HT-29 (cell line): ENCODE measurements at regions not wholly inside any gene's neighbourhood (a gene's known extent, or its start where the extent isn't known, plus 50 kb on each side); places are given as distances from the start of the nearest gene placed in this dataset.

Source experiments
- DNase-seq: peaks from one replicate; pipeline ENCODE4 v3.0.0-alpha.2; 2015; ENCODE audit warnings: low spot score

DNA sequence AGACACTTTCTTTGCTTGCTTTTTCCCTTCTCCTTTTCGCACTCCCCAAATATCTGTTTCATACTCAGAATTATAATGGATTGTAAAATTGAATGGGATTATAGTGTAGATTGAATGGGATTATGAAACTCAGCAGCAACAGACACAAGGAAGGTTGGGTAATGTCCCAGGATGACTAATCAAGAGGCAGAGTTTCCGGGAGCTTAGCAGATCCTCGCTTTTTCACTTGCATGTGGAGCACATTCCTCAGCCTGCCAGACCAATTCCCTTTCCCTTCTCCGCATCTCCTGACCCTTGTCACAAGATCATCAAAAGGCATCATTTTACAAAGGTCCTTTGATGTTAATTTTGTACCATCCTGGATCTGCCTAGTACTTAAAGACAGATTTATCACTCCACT lies 55.1 kb upstream of the SLC1A1 start:
- DNase-seq, result peak; percentile 8

DNA sequence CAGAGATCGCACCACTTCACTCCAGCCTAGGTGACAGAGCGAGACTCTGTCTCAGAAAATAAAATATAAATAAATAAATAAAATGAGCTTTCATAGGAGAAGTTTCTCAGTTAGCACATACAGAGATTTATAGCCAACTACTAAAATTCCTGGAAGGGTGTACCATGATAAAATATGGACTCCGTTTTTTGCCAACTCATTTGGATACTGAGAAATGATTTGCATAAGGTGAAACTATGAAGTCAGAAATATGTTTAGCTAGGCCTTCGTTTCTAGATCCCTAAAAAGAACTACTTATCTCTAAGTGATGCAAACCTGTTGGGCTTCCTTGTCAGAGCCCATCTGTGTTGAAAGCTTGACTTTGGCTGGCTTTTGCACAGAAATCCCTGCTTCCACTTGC lies 56.9 kb upstream of the SLC1A1 start:
- no peak for DNase-seq

DNA sequence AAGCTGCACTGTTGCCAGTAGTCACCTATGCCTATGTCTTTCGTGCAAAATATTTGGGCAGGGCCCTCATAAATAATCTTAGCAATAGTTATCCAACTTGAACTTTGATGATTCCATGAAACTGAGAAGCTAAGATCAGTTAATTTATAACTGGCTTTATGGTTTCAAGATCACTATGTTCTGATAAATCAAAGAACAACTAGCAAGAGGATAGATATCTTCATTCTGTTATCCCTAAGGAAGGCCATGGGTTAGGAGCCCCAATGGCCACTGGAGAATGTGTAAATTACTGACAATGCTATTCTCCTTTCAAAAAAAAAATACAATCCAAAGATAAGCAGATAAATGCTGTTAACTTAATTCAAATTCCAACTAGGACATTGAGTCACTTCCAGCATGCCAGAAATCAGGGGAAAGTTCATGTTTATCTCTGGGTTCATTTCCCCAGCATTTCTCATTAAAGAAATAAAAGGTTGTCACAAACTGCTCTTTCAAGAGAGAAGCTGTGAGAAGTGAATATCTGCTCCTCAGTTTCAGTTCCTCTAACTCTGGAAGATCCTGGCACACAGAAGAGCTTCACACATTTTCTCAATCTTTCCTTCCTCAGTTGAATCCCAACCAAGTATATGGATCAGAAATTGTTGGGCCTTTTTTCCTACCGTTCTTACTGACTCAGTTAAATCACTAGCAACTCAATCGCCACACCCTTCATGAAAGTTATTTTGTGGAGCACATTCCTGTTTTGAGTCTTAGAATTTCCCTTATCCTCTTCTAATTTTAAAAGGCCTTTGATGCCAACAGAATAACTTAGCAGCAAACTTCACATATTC lies 59.6 kb upstream of the SLC1A1 start:
- DNase-seq, result peak; percentile 11

DNA sequence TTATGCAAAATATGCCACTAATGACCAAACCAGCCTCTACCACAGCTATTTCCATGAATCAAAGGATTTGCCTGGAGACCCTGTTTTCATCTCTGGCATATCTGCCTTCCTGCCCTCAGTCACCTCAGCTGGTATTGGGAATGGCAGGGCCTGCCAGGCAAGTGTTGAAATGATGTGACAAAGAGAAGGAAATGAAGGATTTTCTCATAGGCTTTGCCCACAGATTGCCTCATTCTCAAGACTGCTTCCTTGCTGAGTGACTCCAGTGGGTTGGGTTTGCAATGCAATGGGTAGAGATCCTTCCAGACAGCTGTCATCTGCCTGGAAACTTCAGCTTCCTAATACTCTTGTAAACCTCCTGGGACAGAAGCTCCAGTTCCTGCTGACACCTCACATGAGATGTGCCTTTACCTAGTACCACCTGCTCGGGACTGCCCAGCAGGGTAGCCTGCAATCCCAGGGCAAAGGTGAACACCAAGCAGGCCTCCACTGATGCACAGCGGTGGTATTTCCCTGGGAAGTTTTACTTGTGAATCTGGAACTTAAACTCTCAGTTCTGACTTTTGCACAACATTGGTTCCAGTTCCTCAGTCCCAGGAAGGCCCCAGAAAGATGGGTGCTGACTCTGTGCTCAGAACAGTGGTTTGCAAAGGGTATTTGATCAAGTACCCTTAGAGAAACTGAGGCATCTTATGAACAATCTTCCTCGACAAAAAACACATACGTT lies 64.8 kb upstream of the SLC1A1 start:
- DNase-seq, result no peak

- no peak for DNase-seq
Observed at GRCh38 chr9:4424891-4425290, 65.4 kb upstream of the SLC1A1 start.

DNA sequence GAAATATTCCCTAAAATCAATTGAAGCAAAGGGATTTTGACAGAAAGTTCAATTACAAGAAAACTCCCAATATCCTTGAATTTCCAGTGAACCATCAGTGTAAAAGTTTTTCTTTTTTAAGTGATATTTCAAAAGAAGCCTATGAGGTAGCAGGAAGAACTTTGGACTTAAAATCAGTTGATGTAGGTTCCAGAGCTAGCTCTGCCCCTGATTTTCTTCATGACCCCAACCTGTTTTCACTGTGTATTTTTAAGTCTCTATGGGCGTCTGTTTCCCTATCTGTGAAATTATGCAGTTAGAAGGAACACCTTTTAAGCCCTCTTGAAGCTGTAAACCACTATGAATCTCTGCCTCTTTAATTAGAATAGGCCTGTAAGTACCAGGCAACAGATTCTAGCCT lies 66.2 kb upstream of the SLC1A1 start:
- DNase-seq, result no peak

DNA sequence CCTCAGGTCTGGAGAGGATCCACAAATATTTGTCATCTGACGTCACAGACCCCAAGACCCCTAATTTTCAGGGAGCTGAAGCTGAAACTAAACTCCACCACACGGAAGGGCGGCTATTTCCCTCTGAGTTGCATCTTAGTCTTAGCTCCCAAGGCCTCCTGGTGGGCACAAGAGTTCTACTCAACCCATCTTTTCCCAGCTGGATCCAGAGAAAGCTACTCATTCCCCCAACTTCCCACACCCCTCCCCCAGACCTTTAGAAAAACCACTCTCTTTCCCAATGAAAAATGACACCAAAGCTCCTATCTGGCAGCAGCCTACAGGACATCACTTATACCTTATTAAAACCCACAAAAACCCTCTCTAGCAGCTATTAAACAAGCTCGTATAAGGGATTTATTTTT lies 67.1 kb upstream of the SLC1A1 start:
- DNase-seq, result no peak

DNA sequence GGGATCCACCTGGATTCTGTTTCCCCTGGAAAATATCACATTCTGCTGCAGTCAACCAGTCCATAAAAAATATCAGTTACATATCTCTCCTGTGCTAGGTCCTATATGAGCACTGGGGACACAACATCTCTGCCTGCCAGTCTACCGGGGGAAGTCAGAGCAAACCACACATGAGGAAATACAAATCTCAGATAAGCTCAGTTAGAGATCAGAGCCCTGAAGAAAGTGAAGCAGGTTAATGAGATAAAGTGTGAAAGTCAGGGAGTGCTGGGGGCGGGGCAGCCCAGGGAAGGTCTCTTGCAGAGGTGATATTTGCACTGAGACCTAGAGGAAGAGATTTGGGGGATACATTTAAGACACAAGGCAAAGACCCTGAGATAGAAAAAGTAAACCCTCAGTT lies 67.8 kb upstream of the SLC1A1 start:
- peak; percentile 6 for DNase-seq

DNA sequence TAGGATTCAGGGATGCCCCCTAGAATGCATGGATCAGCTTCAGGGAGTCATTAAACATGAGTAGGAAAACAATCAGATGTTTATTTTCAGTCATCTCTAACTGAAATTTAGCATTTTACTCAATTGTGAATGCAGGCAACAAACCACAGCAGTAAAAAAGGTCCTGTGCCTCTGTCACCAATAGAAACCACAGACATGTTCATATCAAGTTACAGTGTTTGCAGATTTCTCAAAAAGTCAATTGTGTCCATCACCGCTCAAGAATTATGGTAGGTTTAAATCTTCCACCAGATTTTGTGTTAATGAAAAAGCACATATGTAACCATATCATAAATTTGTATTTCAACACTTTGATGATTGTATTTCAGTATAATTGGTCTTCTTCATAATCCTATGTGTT lies 68.4 kb upstream of the SLC1A1 start:
- no peak for DNase-seq

- peak; percentile 7 for DNase-seq
Observed at GRCh38 chr9:4420351-4420750, 69.9 kb upstream of the SLC1A1 start.

- no peak for DNase-seq
Observed at GRCh38 chr9:4417578-4418325, 72.5 kb upstream of the SLC1A1 start.

GRCh38 chr9:4416467-4416866 lies 73.8 kb upstream of the SLC1A1 start:
- no peak for DNase-seq

- no peak for DNase-seq
Observed at GRCh38 chr9:4415281-4415680, 75.0 kb upstream of the SLC1A1 start.

DNA sequence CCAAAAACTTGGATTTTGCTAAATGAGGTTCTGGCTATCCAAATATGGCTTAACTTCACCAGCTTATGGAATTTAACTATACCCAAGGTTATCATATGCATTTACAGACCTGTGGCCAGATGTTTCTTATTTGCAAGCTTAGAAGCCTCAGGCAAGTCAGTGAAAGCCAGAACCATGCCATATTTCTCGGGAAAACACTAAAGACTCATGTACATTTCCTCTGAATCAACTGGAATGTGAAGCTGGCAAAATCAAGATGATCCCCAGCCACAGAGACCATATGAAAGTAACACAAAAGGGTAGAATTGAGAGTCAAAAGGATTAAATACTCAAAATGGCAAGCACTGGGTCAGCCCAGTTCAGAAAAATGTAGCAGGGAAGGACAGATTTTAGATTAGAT lies 76.4 kb upstream of the SLC1A1 start:
- no peak for DNase-seq

DNA sequence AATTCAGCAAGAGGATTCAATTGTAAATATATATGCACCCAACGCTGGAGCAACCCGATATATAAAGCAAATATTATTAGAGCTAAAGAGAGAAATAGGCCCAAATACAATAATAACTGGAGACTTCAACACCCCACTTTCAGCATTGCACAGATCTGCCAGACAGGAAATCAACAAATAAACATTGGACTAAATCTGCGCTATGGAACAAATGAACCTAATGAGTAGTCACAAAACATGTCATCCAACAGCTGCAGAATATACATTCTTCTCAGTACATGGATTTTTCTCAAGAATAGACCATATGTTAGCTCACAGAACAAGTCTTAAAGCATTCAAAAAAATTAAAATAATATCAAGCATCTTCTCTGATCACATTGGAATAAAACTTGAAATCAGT lies 86.1 kb upstream of the SLC1A1 start:
- DNase-seq, result no peak

DNA sequence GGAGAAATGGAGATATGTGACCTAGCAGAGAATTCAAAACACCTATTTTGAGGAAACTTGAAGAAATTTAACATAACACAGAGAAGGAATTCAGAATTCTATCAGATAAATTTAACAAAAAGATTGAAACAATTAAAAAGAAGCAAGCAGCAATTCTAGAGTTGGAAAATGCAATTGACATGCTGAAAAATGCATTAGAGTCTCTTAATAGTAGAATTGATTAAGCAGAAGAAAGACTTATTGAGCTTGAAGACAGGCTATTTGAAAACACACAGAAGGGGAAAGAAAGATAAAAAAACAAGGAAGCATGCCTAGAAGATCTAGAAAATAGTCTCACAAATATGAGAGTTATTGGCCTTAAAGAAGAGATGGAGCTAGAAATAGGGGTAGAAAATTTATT lies 87.8 kb upstream of the SLC1A1 start:
- no peak for DNase-seq

- no peak for DNase-seq
Observed at GRCh38 chr9:4400731-4401130, 89.5 kb upstream of the SLC1A1 start.

DNA sequence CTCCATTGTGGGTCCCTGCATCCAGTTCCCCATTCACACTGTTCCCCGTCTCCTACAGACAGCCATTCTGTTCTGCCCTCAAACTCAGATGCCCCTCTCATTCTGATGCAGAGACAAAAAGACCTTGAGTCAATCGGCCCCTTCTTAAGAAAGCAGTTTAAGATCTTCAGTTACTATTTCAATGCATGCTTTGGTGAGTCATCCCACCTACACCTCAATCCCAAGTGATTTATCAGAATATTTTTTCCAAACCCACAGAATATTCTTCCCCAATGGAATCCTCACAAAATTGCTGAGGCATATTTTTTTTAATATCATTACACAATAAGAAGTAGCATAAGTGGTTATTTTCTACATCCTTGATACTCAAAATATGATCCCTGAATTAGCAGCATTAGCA lies 92.4 kb upstream of the SLC1A1 start:
- DNase-seq, result no peak

GRCh38 chr9:4393806-4394523 lies 94.1 kb upstream of the GLIS3 start:
- no peak for DNase-seq

DNA sequence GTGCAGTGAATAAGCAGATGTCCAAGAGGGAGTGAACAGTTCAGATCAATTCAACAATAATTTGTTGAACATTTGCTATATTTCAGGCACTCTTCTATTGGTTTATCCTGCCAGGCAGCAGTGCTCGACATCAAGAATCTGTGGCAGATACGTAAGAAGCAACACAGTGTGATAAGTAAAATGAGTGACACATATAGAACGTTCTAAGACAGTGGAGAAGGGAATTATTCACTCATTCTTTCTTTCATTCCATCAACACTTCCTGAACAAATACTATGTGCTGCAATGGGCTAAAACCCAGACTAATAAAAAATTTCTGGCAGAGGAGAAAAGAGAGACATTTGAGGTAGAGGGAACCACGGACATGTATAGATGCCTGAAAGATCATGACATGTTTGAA lies 89.9 kb upstream of the GLIS3 start:
- no peak for DNase-seq

- no peak for DNase-seq
Observed at GRCh38 chr9:4389003-4389402, 89.1 kb upstream of the GLIS3 start.

DNA sequence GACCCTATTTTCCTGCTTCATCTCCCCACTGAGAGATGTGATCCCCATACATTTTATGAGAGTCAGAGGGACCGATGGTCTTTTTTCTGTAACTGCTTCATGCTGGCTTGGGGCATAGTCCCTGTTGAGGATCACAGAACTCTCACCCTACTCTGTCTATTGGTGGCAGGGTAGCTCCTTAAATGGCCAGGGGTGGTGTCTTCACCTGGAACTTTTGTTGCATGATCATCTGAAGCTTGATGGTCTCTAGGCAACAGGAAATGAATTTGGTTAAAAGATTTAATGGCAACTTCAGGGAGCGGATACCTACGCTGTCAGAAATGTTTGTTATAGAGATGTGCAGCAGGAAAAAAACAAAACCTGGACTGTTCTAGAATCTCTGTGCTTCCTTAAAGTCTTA lies 87.0 kb upstream of the GLIS3 start:
- peak; percentile 52 for DNase-seq
